ENCODE measurements at regions not wholly inside any gene's neighbourhood (a gene's known extent, or its start where the extent isn't known, plus 50 kb on each side); places are given as distances from the start of the nearest gene placed in this dataset.
A peak's percentile ranks its signal among the peaks of the same experiment; 100 is the strongest.

- Histone ChIP-seq H3K27me3 (ENCODE audit: insufficient read depth, low read length) (no peaks in the 10 kb centered on the region), H2AFZ (ENCODE audit: low read depth, low read length) (no peak overlapping the region), H3K9me3 (ENCODE audit: insufficient read depth, low read depth, low read length) (peaks cover 4% of the 10 kb centered on the region), H3K4me3 (ENCODE audit: insufficient read depth, low read depth, low read length) (no peak overlapping the region), H3K4me1 (ENCODE audit: insufficient read depth, low read length) (no peaks in the 10 kb centered on the region), H3K27ac (ENCODE audit: low read depth, low read length) (no peak overlapping the region), H3K36me3 (ENCODE audit: insufficient read depth, low read length) (no peaks in the 10 kb centered on the region), H3K79me2 (ENCODE audit: insufficient read depth, low read length) (no peaks in the 10 kb centered on the region), H3K4me2 (ENCODE audit: low read length) (no peak overlapping the region), H3K9ac (ENCODE audit: low read length) (no peak overlapping the region), H4K20me1 (ENCODE audit: insufficient read depth, low read length) (no peaks in the 10 kb centered on the region)
- no peaks in the 10 kb centered on the region for H3K36me3 Mint-ChIP-seq (ENCODE audit: low read depth, unreplicated experiment)
- H3K9me3 Mint-ChIP-seq (ENCODE audit: unreplicated experiment) = peaks cover 2% of the 10 kb centered on the region
- DNase-seq (ENCODE audit: low read depth) = no peak
- H3K4me3 Mint-ChIP-seq (ENCODE audit: unreplicated experiment) = no peak overlapping the region
- H3K4me1 Mint-ChIP-seq (ENCODE audit: low read depth, unreplicated experiment) = peaks cover 12% of the 10 kb centered on the region
- no peaks in the 10 kb centered on the region for H3K27me3 Mint-ChIP-seq (ENCODE audit: low read depth, unreplicated experiment)
- peak overlapping the region; percentile 15 for H3K27ac Mint-ChIP-seq (ENCODE audit: unreplicated experiment)
- no peak for FAIRE-seq
- no peak for TF ChIP-seq EZH2 (IDR thresholded peaks at IDR 0.05; ENCODE audit: insufficient read depth, low read length)
- no peak for TF ChIP-seq CTCF (IDR thresholded peaks at IDR 0.05; ENCODE audit: insufficient read depth, low read depth, low read length)
These were observed 396.3 kb upstream of the CHST9 start for GRCh38 chr18:27581296-27581904.

GRCh38 chr18:27579364-27579763 lies 394.3 kb upstream of the CHST9 start:
- H2AFZ ChIP-seq (ENCODE audit: low read depth, low read length) = no peak overlapping the region
- no peaks in the 10 kb centered on the region for H3K4me1 ChIP-seq (ENCODE audit: insufficient read depth, low read length)
- H3K27me3 Mint-ChIP-seq (ENCODE audit: low read depth, unreplicated experiment) = no peaks in the 10 kb centered on the region
- no peak overlapping the region for H3K9ac ChIP-seq (ENCODE audit: low read length)
- H3K4me1 Mint-ChIP-seq (ENCODE audit: low read depth, unreplicated experiment) = peaks cover 12% of the 10 kb centered on the region
- no peak for DNase-seq (ENCODE audit: low read depth)
- no peaks in the 10 kb centered on the region for H3K36me3 ChIP-seq (ENCODE audit: insufficient read depth, low read length)
- H3K4me3 Mint-ChIP-seq (ENCODE audit: unreplicated experiment) = no peak overlapping the region
- no peak overlapping the region for H3K4me3 ChIP-seq (ENCODE audit: insufficient read depth, low read depth, low read length)
- TF ChIP-seq CTCF (IDR thresholded peaks at IDR 0.05; ENCODE audit: insufficient read depth, low read depth, low read length) (no peak), EZH2 (IDR thresholded peaks at IDR 0.05; ENCODE audit: insufficient read depth, low read length) (no peak)
- H3K79me2 ChIP-seq (ENCODE audit: insufficient read depth, low read length) = no peaks in the 10 kb centered on the region
- FAIRE-seq = no peak
- no peak overlapping the region for H3K27ac Mint-ChIP-seq (ENCODE audit: unreplicated experiment)
- H3K9me3 Mint-ChIP-seq (ENCODE audit: unreplicated experiment) = peaks cover 2% of the 10 kb centered on the region
- no peak overlapping the region for H3K27ac ChIP-seq (ENCODE audit: low read depth, low read length)
- H3K36me3 Mint-ChIP-seq (ENCODE audit: low read depth, unreplicated experiment) = no peaks in the 10 kb centered on the region
- no peaks in the 10 kb centered on the region for H4K20me1 ChIP-seq (ENCODE audit: insufficient read depth, low read length)
- peaks cover 4% of the 10 kb centered on the region for H3K9me3 ChIP-seq (ENCODE audit: insufficient read depth, low read depth, low read length)
- no peak overlapping the region for H3K4me2 ChIP-seq (ENCODE audit: low read length)
- H3K27me3 ChIP-seq (ENCODE audit: insufficient read depth, low read length) = no peaks in the 10 kb centered on the region

GRCh38 chr18:27577752-27578151 lies 392.6 kb upstream of the CHST9 start:
- Histone ChIP-seq H3K9me3 (ENCODE audit: insufficient read depth, low read depth, low read length) (peaks cover 4% of the 10 kb centered on the region), H3K79me2 (ENCODE audit: insufficient read depth, low read length) (no peaks in the 10 kb centered on the region), H4K20me1 (ENCODE audit: insufficient read depth, low read length) (no peaks in the 10 kb centered on the region), H3K4me3 (ENCODE audit: insufficient read depth, low read depth, low read length) (no peak overlapping the region), H3K36me3 (ENCODE audit: insufficient read depth, low read length) (no peaks in the 10 kb centered on the region), H3K27me3 (ENCODE audit: insufficient read depth, low read length) (no peaks in the 10 kb centered on the region), H3K27ac (ENCODE audit: low read depth, low read length) (no peak overlapping the region), H3K4me1 (ENCODE audit: insufficient read depth, low read length) (no peaks in the 10 kb centered on the region), H3K9ac (ENCODE audit: low read length) (no peak overlapping the region), H3K4me2 (ENCODE audit: low read length) (no peak overlapping the region), H2AFZ (ENCODE audit: low read depth, low read length) (no peak overlapping the region)
- Mint-ChIP-seq H3K27ac (ENCODE audit: unreplicated experiment) (no peak overlapping the region), H3K4me1 (ENCODE audit: low read depth, unreplicated experiment) (peaks cover 5% of the 10 kb centered on the region), H3K4me3 (ENCODE audit: unreplicated experiment) (no peak overlapping the region), H3K9me3 (ENCODE audit: unreplicated experiment) (peaks cover 2% of the 10 kb centered on the region), H3K36me3 (ENCODE audit: low read depth, unreplicated experiment) (no peaks in the 10 kb centered on the region), H3K27me3 (ENCODE audit: low read depth, unreplicated experiment) (no peaks in the 10 kb centered on the region)
- FAIRE-seq (no peak), DNase-seq (ENCODE audit: low read depth) (no peak)
- TF ChIP-seq EZH2 (IDR thresholded peaks at IDR 0.05; ENCODE audit: insufficient read depth, low read length) (no peak), CTCF (IDR thresholded peaks at IDR 0.05; ENCODE audit: insufficient read depth, low read depth, low read length) (no peak)

All from astrocyte (in vitro differentiated cells and primary cell).